ENCODE measurements at regions not wholly inside any gene's neighbourhood (a gene's known extent, or its start where the extent isn't known, plus 50 kb on each side); places are given as distances from the start of the nearest gene placed in this dataset.

GRCh38 chr1:80245813-80246212 is 1239.3 kb upstream of the ADGRL4 start:
- H3K36me3 Mint-ChIP-seq (ENCODE audit: low read depth) = no peaks in the 10 kb centered on the region
- no peak overlapping the region for H3K4me3 Mint-ChIP-seq
- no peaks in the 10 kb centered on the region for H3K36me3 ChIP-seq (ENCODE audit: insufficient read depth, low read length)
- H3K27me3 Mint-ChIP-seq = no peaks in the 10 kb centered on the region
- no peaks in the 10 kb centered on the region for H3K9me3 ChIP-seq (ENCODE audit: control insufficient read depth in 1 of 2, insufficient read depth in 1 of 2, low read length in 2 of 2)
- no peak overlapping the region for H3K27ac Mint-ChIP-seq
- no peak overlapping the region for H3K4me3 ChIP-seq (ENCODE audit: low read length)
- no peaks in the 10 kb centered on the region for H3K27me3 ChIP-seq (ENCODE audit: control insufficient read depth in 1 of 2, insufficient read depth in 2 of 2, low read length in 2 of 2)
- no peaks in the 10 kb centered on the region for H3K4me1 Mint-ChIP-seq (ENCODE audit: low read depth)
- H3K4me1 ChIP-seq (ENCODE audit: insufficient read depth, low read length) = no peaks in the 10 kb centered on the region
- H3K27ac ChIP-seq (ENCODE audit: low read depth in 1 of 2, low read length in 2 of 2) = no peak overlapping the region
- DNase-seq = no peak
- ChIA-PET CTCF (no interaction called here), POLR2A (no interaction called here)
- peaks cover 13% of the 10 kb centered on the region for H3K9me3 Mint-ChIP-seq
- intact Hi-C loops (cut with DNase I, micrococcal nuclease) = no loop called here
- no peak for ATAC-seq (ENCODE audit: poor library complexity)
- no peak for TF ChIP-seq CTCF (IDR thresholded peaks at IDR 0.05)

GRCh38 chr1:80244372-80244771 is 1237.8 kb upstream of the ADGRL4 start:
- no peak overlapping the region for H3K27ac Mint-ChIP-seq
- no peaks in the 10 kb centered on the region for H3K36me3 ChIP-seq (ENCODE audit: insufficient read depth, low read length)
- no peaks in the 10 kb centered on the region for H3K9me3 ChIP-seq (ENCODE audit: control insufficient read depth in 1 of 2, insufficient read depth in 1 of 2, low read length in 2 of 2)
- H3K4me1 ChIP-seq (ENCODE audit: insufficient read depth, low read length) = no peaks in the 10 kb centered on the region
- no peak for ATAC-seq (ENCODE audit: poor library complexity)
- no peaks in the 10 kb centered on the region for H3K27me3 ChIP-seq (ENCODE audit: control insufficient read depth in 1 of 2, insufficient read depth in 2 of 2, low read length in 2 of 2)
- peaks cover 13% of the 10 kb centered on the region for H3K9me3 Mint-ChIP-seq
- TF ChIP-seq CTCF (IDR thresholded peaks at IDR 0.05) = no peak
- intact Hi-C loops (cut with DNase I, micrococcal nuclease) = no loop called here
- CTCF ChIA-PET = no interaction called here
- no peak overlapping the region for H3K4me3 Mint-ChIP-seq
- H3K27me3 Mint-ChIP-seq = no peaks in the 10 kb centered on the region
- H3K36me3 Mint-ChIP-seq (ENCODE audit: low read depth) = no peaks in the 10 kb centered on the region
- no peaks in the 10 kb centered on the region for H3K4me1 Mint-ChIP-seq (ENCODE audit: low read depth)
- no peak for DNase-seq
- POLR2A ChIA-PET = no interaction called here
- no peak overlapping the region for H3K4me3 ChIP-seq (ENCODE audit: low read length)
- no peak overlapping the region for H3K27ac ChIP-seq (ENCODE audit: low read depth in 1 of 2, low read length in 2 of 2)

DNA sequence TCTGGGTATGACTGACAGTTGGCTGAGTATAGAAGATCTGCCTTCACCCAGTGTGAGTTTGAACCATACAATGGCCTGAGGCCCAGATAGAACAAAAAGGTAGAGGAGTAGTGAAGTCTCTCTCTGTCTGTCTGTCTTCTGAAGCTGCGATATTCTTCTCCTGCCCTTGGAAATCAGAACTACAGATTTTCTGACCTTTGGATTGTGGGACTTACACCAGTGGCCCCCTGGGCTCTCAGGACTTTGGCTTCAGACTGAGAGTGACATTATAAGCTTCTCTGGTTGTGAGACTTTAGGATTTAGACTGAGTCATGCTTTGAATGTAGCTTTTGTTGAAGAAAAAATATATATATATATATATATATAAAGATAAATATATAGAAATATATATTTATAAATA is 1235.0 kb upstream of the ADGRL4 start:
- POLR2A ChIA-PET = no interaction called here
- DNase-seq = no peak
- intact Hi-C loops (cut with DNase I, micrococcal nuclease) = no loop called here
- no peaks in the 10 kb centered on the region for H3K9me3 ChIP-seq (ENCODE audit: control insufficient read depth in 1 of 2, insufficient read depth in 1 of 2, low read length in 2 of 2)
- no peak overlapping the region for H3K27ac Mint-ChIP-seq
- H3K36me3 Mint-ChIP-seq (ENCODE audit: low read depth) = no peaks in the 10 kb centered on the region
- TF ChIP-seq CTCF (IDR thresholded peaks at IDR 0.05) = no peak
- no peak overlapping the region for H3K4me3 Mint-ChIP-seq
- ATAC-seq (ENCODE audit: poor library complexity) = no peak
- H3K27ac ChIP-seq (ENCODE audit: low read depth in 1 of 2, low read length in 2 of 2) = no peak overlapping the region
- H3K9me3 Mint-ChIP-seq = peaks cover 12% of the 10 kb centered on the region
- CTCF ChIA-PET = no interaction called here
- H3K27me3 Mint-ChIP-seq = no peaks in the 10 kb centered on the region
- no peaks in the 10 kb centered on the region for H3K27me3 ChIP-seq (ENCODE audit: control insufficient read depth in 1 of 2, insufficient read depth in 2 of 2, low read length in 2 of 2)
- no peak overlapping the region for H3K4me3 ChIP-seq (ENCODE audit: low read length)
- no peaks in the 10 kb centered on the region for H3K36me3 ChIP-seq (ENCODE audit: insufficient read depth, low read length)
- no peaks in the 10 kb centered on the region for H3K4me1 Mint-ChIP-seq (ENCODE audit: low read depth)
- no peaks in the 10 kb centered on the region for H3K4me1 ChIP-seq (ENCODE audit: insufficient read depth, low read length)
